HepG2 (cell line): ENCODE measurements at regions not wholly inside any gene's neighbourhood (a gene's known extent, or its start where the extent isn't known, plus 50 kb on each side); places are given as distances from the start of the nearest gene placed in this dataset.

Experiments
- ATAC-seq: fragments of 200-7000 bp; cut with Tn5 transposase; 3 replicates; pipeline ENCODE4 v1.9.1; 2020; ENCODE audit warnings: mild to moderate bottlenecking, moderate library complexity
- BruUV-seq: library from RNA; stranded (reverse); fragments of 400-500 nt; replicated peaks from 2 replicates; lab custom pipeline; 2021; lab: Mats Ljungman, UMichigan
- CTCF ChIA-PET: fragments of 300-600 bp; formaldehyde crosslinking; extraction: SDS; loops from one replicate; lab custom pipeline; 2021; ENCODE audit warnings: low total read pairs, inconsistent platforms, low intra/inter-chr PET ratio; lab: Yijun Ruan, JAX
- POLR2A ChIA-PET: fragments of 350-600 bp; sonication (Branson Sonifier 250); formaldehyde crosslinking; loops from one replicate; lab custom pipeline; 2020; ENCODE audit warnings: antibody characterized with exemption, inconsistent platforms; lab: Yijun Ruan, JAX
- DNase-seq: peaks from one replicate; pipeline ENCODE4 v3.0.0-alpha.2; 2015; ENCODE audit warnings: low spot score
- FAIRE-seq: peaks from 3 replicates; lab custom pipeline; 2011; peaks lifted over from hg19 to GRCh38; lab: Jason Lieb, UNC
- H2AFZ ChIP-seq: one replicate; pipeline ENCODE4 v1.6.1; 2011; ENCODE audit warnings: low read length, inconsistent platforms
- H3K27ac ChIP-seq: fragments of 300-600 bp; 3 replicates; pipeline ENCODE4 v1.8.0; 2011; ENCODE audit warnings: mixed run types, mild to moderate bottlenecking, mixed read lengths, low read length, inconsistent platforms; ENCODE audit not compliant: insufficient read depth; ENCODE audit errors: extremely low read length
- H3K27me3 ChIP-seq, 2 experiments: fragments of 200-600 bp in 1 of 2; 2 replicates in 1 of 2; 3 replicates in 1 of 2; pipeline versions ENCODE4 v1.6.0 to v1.8.0; 2011; ENCODE audit warnings: low read length in 2 of 2, mild to moderate bottlenecking in 2 of 2, moderate library complexity in 2 of 2, inconsistent platforms in 1 of 2; ENCODE audit not compliant: insufficient read depth in 2 of 2, control insufficient read depth in 1 of 2
- H3K36me3 ChIP-seq, 2 experiments: fragments of 200-600 bp in 1 of 2; replicated peaks in 1 of 2; 2 replicates in 1 of 2; 3 replicates in 1 of 2; pipeline versions ENCODE4 v1.5.1 to v1.8.0; 2011; ENCODE audit warnings: low read length in 2 of 2, inconsistent platforms in 1 of 2; ENCODE audit not compliant: insufficient read depth in 2 of 2, control insufficient read depth in 1 of 2
- H3K4me1 ChIP-seq: 2 replicates; pipeline ENCODE4 v1.5.1; 2012; ENCODE audit warnings: low read length, inconsistent platforms; ENCODE audit not compliant: insufficient read depth
- H3K4me2 ChIP-seq: 2 replicates; pipeline ENCODE4 v1.6.0; 2011; ENCODE audit warnings: low read depth, low read length, inconsistent platforms
- H3K4me3 ChIP-seq, 3 experiments: fragments of 200-600 bp in 1 of 3; sonication (generic), shearing (Covaris generic) in 1 of 3; replicated peaks in 1 of 3; 2 replicates each; pipeline ENCODE4 v1.5.1; 2011 to 2016; ENCODE audit warnings: low read length in 3 of 3, inconsistent platforms in 2 of 3, low read depth in 2 of 3, mild to moderate bottlenecking in 2 of 3, control low read depth in 1 of 3, mixed read lengths in 1 of 3; ENCODE audit not compliant: insufficient read depth in 1 of 3
- H3K79me2 ChIP-seq: one replicate; pipeline ENCODE4 v1.6.1; 2011; ENCODE audit warnings: low read length, inconsistent platforms; ENCODE audit not compliant: insufficient read depth
- H3K9ac ChIP-seq: 2 replicates; pipeline ENCODE4 v1.6.0; 2011; ENCODE audit warnings: mild to moderate bottlenecking, low read depth, low read length, inconsistent platforms; ENCODE audit not compliant: insufficient read depth
- H3K9me3 ChIP-seq: 2 replicates; pipeline ENCODE4 v1.5.1; 2012; ENCODE audit warnings: mild to moderate bottlenecking, low read length
- H4K20me1 ChIP-seq: 2 replicates; pipeline ENCODE4 v1.6.0; 2011; ENCODE audit warnings: inconsistent platforms, mild to moderate bottlenecking, low read length, moderate library complexity; ENCODE audit not compliant: insufficient read depth
- CEBPG ChIP-seq: IDR thresholded peaks from 2 replicates; pipeline ENCODE4 v1.6.1; 2016
- PAX8 ChIP-seq: sonication (generic); formaldehyde crosslinking; IDR thresholded peaks from 2 replicates; pipeline ENCODE4 v1.8.0; 2022; ENCODE audit warnings: mild to moderate bottlenecking, missing genetic modification reagents, borderline replicate concordance
- SALL1 ChIP-seq: sonication (generic); formaldehyde crosslinking; IDR thresholded peaks from 2 replicates; pipeline ENCODE4 v1.8.0; 2022; ENCODE audit warnings: mild to moderate bottlenecking, missing genetic modification reagents
- TOE1 ChIP-seq: sonication (generic); formaldehyde crosslinking; IDR thresholded peaks from 2 replicates; pipeline ENCODE4 v1.4.0; 2020; ENCODE audit warnings: mild to moderate bottlenecking, missing genetic modification reagents
- ZNF235 ChIP-seq: sonication (generic); formaldehyde crosslinking; IDR thresholded peaks from 2 replicates; pipeline ENCODE4 v1.8.1; 2023; ENCODE audit warnings: mild to moderate bottlenecking, missing genetic modification reagents, borderline replicate concordance
- ZNF446 ChIP-seq: sonication (generic); formaldehyde crosslinking; IDR thresholded peaks from 2 replicates; pipeline ENCODE4 v1.5.0; 2020; ENCODE audit warnings: mild to moderate bottlenecking, missing genetic modification reagents
- ZNF598 ChIP-seq: sonication (generic); formaldehyde crosslinking; IDR thresholded peaks from 2 replicates; pipeline ENCODE4 v1.5.1; 2020; ENCODE audit warnings: mild to moderate bottlenecking, missing genetic modification reagents, borderline replicate concordance
- ZNF605 ChIP-seq: sonication (generic); formaldehyde crosslinking; IDR thresholded peaks from 2 replicates; pipeline ENCODE4 v1.8.0; 2022; ENCODE audit warnings: mild to moderate bottlenecking, missing genetic modification reagents
- WGBS: methylation state at CpG from one replicate; pipeline ENCODE4 v1.1.6; 2017; ENCODE audit warnings: low lambda C conversion rate; 5-methylcytosine and 5-hydroxymethylcytosine counted together
- in situ Hi-C: cut with HindIII; loops from 2 replicates; pipeline ENCODE4 v1.10.0; 2017; ENCODE audit warnings: low pct_unique_long_range_greater_than_20kb; ENCODE audit not compliant: extremely low pct_ligation_motif_present
- intact Hi-C: fragments of 100-400 bp; cut with micrococcal nuclease; formaldehyde crosslinking; loops from one replicate; pipeline ENCODE4 v1.10.0; 2022; ENCODE audit not compliant: unreplicated experiment
- TF ChIP-seq, protein P1 (sequence below): sonication (generic); formaldehyde crosslinking; conservative IDR thresholded peaks from 2 replicates; pipeline ENCODE4 v1.4.0; 2020; ENCODE audit warnings: missing genetic modification reagents

DNA sequence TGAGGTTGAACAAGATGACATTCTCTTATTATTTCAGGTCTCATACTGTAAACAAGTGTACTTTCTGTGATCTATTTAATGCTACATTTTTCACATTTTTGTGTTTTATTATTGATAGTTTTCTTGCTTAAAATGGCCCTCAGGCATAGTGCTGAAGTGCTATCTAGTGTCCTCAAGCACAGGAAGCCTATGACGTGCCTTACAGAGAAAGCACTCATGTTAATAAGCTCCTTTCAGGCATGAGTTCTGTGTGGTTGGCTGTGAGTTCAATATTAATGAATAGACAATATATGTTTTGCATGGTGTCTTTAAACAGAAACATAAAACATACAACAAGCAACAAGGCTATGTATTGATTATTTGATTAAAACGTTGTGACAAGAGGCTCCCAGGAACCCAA, 450.1 kb downstream of the PLK2 start:
- in situ Hi-C loops (no loop called here), intact Hi-C loops (no loop called here)
- H3K4me1 ChIP-seq: no peaks in the 10 kb centered on the region
- no peak overlapping the region for H2AFZ ChIP-seq
- H3K36me3 ChIP-seq: no peaks in the 10 kb centered on the region
- H3K4me2 ChIP-seq: no peak overlapping the region
- H3K79me2 ChIP-seq: no peaks in the 10 kb centered on the region
- FAIRE-seq (no peak), ATAC-seq (no peak), DNase-seq (no peak)
- H3K4me3 ChIP-seq: no peak overlapping the region
- no peaks in the 10 kb centered on the region for H4K20me1 ChIP-seq
- no peaks in the 10 kb centered on the region for H3K27me3 ChIP-seq
- no peak overlapping the region for H3K9ac ChIP-seq
- CTCF ChIA-PET: no interaction called here
- H3K9me3 ChIP-seq: no peaks in the 10 kb centered on the region
- POLR2A ChIA-PET: no interaction called here
- TF ChIP-seq, protein P1, sequence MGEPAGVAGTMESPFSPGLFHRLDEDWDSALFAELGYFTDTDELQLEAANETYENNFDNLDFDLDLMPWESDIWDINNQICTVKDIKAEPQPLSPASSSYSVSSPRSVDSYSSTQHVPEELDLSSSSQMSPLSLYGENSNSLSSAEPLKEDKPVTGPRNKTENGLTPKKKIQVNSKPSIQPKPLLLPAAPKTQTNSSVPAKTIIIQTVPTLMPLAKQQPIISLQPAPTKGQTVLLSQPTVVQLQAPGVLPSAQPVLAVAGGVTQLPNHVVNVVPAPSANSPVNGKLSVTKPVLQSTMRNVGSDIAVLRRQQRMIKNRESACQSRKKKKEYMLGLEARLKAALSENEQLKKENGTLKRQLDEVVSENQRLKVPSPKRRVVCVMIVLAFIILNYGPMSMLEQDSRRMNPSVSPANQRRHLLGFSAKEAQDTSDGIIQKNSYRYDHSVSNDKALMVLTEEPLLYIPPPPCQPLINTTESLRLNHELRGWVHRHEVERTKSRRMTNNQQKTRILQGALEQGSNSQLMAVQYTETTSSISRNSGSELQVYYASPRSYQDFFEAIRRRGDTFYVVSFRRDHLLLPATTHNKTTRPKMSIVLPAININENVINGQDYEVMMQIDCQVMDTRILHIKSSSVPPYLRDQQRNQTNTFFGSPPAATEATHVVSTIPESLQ: no peak
- TF ChIP-seq SALL1 (CRISPR knock-in tag): no peak
- no peak for TF ChIP-seq ZNF605
- TF ChIP-seq ZNF235 (CRISPR knock-in tag): no peak
- TF ChIP-seq ZNF446 (CRISPR knock-in tag): no peak
- no peak for TF ChIP-seq CEBPG (CRISPR knock-in tag)
- TF ChIP-seq PAX8 (CRISPR knock-in tag): no peak
- TF ChIP-seq ZNF598 (CRISPR knock-in tag): no peak
- no peak for TF ChIP-seq TOE1 (CRISPR knock-in tag)
- TF ChIP-seq, all 625 proteins: peak for 0
- no peak overlapping the region for H3K27ac ChIP-seq
- WGBS: 14% methylated on average over 2 of the region's 2 CpGs
- BruUV-seq: no TSS peak
